Lower lobe of right lung (tissue), 2 donors: ENCODE measurements at regions not wholly inside any gene's neighbourhood (a gene's known extent, or its start where the extent isn't known, plus 50 kb on each side); places are given as distances from the start of the nearest gene placed in this dataset.

Source experiments
- ATAC-seq, 2 donors: fragments of 200-7000 bp; cut with Tn5 transposase; one replicate each; pipeline ENCODE4 v1.9.1; 2020 to 2022; ENCODE audit warnings: mild to moderate bottlenecking in 2 of 2, moderate library complexity in 2 of 2
- DNase-seq: peaks from one replicate; pipeline ENCODE4 v3.0.0-alpha.2; 2020
- H3K27ac ChIP-seq: fragments of 200-600 bp; one replicate; pipeline ENCODE4 v1.8.0; 2022
- H3K27me3 ChIP-seq: fragments of 200-600 bp; one replicate; pipeline ENCODE4 v1.8.0; 2022; ENCODE audit warnings: low read depth
- H3K36me3 ChIP-seq: fragments of 200-600 bp; one replicate; pipeline ENCODE4 v1.8.0; 2022; ENCODE audit warnings: mild to moderate bottlenecking
- H3K4me1 ChIP-seq: fragments of 200-600 bp; one replicate; pipeline ENCODE4 v1.8.0; 2022
- H3K4me3 ChIP-seq: fragments of 200-600 bp; one replicate; pipeline ENCODE4 v1.8.0; 2022; ENCODE audit warnings: mild to moderate bottlenecking
- H3K9me3 ChIP-seq: fragments of 200-600 bp; one replicate; pipeline ENCODE4 v1.8.0; 2022
- CTCF ChIP-seq: fragments of 200-600 bp; IDR thresholded peaks from one replicate; pipeline ENCODE4 v1.8.0; 2022; ENCODE audit warnings: antibody characterized with exemption, mild to moderate bottlenecking
- intact Hi-C: fragments of 100-400 bp; cut with DNase I; formaldehyde crosslinking; loops from one replicate; pipeline ENCODE4 v1.11.0; 2022
- donor health status: DM: no; HTN: yes; CAD: no; lungs with severe emphysema.

- Histone ChIP-seq H3K27me3 (no peaks in the 10 kb centered on the region), H3K4me1 (peaks cover 10% of the 10 kb centered on the region), H3K4me3 (no peak overlapping the region), H3K9me3 (no peaks in the 10 kb centered on the region), H3K27ac (no peak overlapping the region), H3K36me3 (no peaks in the 10 kb centered on the region)
- no peak for ATAC-seq
- intact Hi-C loops, result no loop called here
- no peak for TF ChIP-seq CTCF
- DNase-seq, result no peak
Observed at GRCh38 chr1:56063461-56063860, 515.9 kb downstream of the PLPP3 start.

- Histone ChIP-seq H3K4me1 (peaks cover 10% of the 10 kb centered on the region), H3K36me3 (no peaks in the 10 kb centered on the region), H3K4me3 (no peak overlapping the region), H3K27ac (no peak overlapping the region), H3K9me3 (no peaks in the 10 kb centered on the region), H3K27me3 (no peaks in the 10 kb centered on the region)
- ATAC-seq (peak in 1 of 2 donors; percentile 31), DNase-seq (no peak)
- TF ChIP-seq CTCF, result no peak
- intact Hi-C loops, result no loop called here
Observed at GRCh38 chr1:56062625-56063024, 516.7 kb downstream of the PLPP3 start.

- Histone ChIP-seq H3K36me3 (no peaks in the 10 kb centered on the region), H3K4me1 (peaks cover 10% of the 10 kb centered on the region), H3K9me3 (no peaks in the 10 kb centered on the region), H3K27me3 (no peaks in the 10 kb centered on the region), H3K4me3 (no peak overlapping the region), H3K27ac (no peak overlapping the region)
- no peak for DNase-seq
- TF ChIP-seq CTCF, result no peak
- peak; percentile 64 for ATAC-seq
- intact Hi-C loops, result no loop called here
Observed at GRCh38 chr1:56061824-56062223, 517.5 kb downstream of the PLPP3 start.

GRCh38 chr1:56060906-56061305 is 518.5 kb downstream of the PLPP3 start:
- peak in 1 of 2 donors; percentile 68 for ATAC-seq
- DNase-seq, result no peak
- H3K9me3 ChIP-seq, result no peaks in the 10 kb centered on the region
- peaks cover 10% of the 10 kb centered on the region for H3K4me1 ChIP-seq
- no peaks in the 10 kb centered on the region for H3K36me3 ChIP-seq
- no peak for TF ChIP-seq CTCF
- no peak overlapping the region for H3K27ac ChIP-seq
- H3K4me3 ChIP-seq, result no peak overlapping the region
- H3K27me3 ChIP-seq, result no peaks in the 10 kb centered on the region
- intact Hi-C loops, result no loop called here

GRCh38 chr1:56057466-56058405 is 521.6 kb downstream of the PLPP3 start:
- peaks cover 3% of the 10 kb centered on the region for H3K4me1 ChIP-seq
- H3K9me3 ChIP-seq, result no peaks in the 10 kb centered on the region
- H3K36me3 ChIP-seq, result no peaks in the 10 kb centered on the region
- no peaks in the 10 kb centered on the region for H3K27me3 ChIP-seq
- no peak for DNase-seq
- ATAC-seq, result no peak
- intact Hi-C loops, result no loop called here
- H3K27ac ChIP-seq, result no peak overlapping the region
- TF ChIP-seq CTCF, result no peak
- H3K4me3 ChIP-seq, result no peak overlapping the region
